Ascending aorta (tissue), 2 donors: ENCODE measurements at regions not wholly inside any gene's neighbourhood (a gene's known extent, or its start where the extent isn't known, plus 50 kb on each side); places are given as distances from the start of the nearest gene placed in this dataset.

Experiments
- DNase-seq, 2 donors: peaks; one replicate each; pipeline ENCODE4 v3.0.0-alpha.2; 2019; ENCODE audit warnings: low spot score in 2 of 2
- H3K27ac ChIP-seq, 2 donors: fragments of 200-600 bp; sonication (generic); one replicate each; pipeline ENCODE4 v1.5.1; 2016 to 2017; ENCODE audit warnings: mild to moderate bottlenecking in 1 of 2
- H3K27me3 ChIP-seq: fragments of 200-600 bp; sonication (generic); one replicate; pipeline ENCODE4 v1.5.1; 2017
- H3K36me3 ChIP-seq, 2 donors: fragments of 200-600 bp; sonication (generic); one replicate each; pipeline ENCODE4 v1.5.1; 2016
- H3K4me1 ChIP-seq, 2 donors: fragments of 200-600 bp; sonication (generic); one replicate each; pipeline ENCODE4 v1.5.1; 2016 to 2017; ENCODE audit warnings: mild to moderate bottlenecking in 1 of 2
- H3K4me3 ChIP-seq, 2 donors: fragments of 200-600 bp; sonication (generic); one replicate each; pipeline ENCODE4 v1.5.1; 2016 to 2017; ENCODE audit warnings: mild to moderate bottlenecking in 1 of 2
- H3K9me3 ChIP-seq, 2 donors: fragments of 200-600 bp; sonication (generic); one replicate each; pipeline ENCODE4 v1.5.1; 2016
- CTCF ChIP-seq, 3 experiments: fragments of 200-600 bp in 2 of 3; fragments of 450-650 bp in 1 of 3; sonication (generic) in 2 of 3; IDR thresholded peaks; one replicate each; pipeline ENCODE4 v1.5.1; 2016 to 2019; ENCODE audit warnings: antibody characterized with exemption in 3 of 3, mild to moderate bottlenecking in 1 of 3, moderate library complexity in 1 of 3
- intact Hi-C: fragments of 100-400 bp; cut with DNase I; formaldehyde crosslinking; loops from one replicate; pipeline ENCODE4 v1.15.1; 2023

GRCh38 chr10:80750268-80750667 is 212.6 kb downstream of the SH2D4B start:
- DNase-seq = no peak
- Histone ChIP-seq H3K9me3 (no peaks in the 10 kb centered on the region), H3K27me3 (no peaks in the 10 kb centered on the region), H3K36me3 (no peaks in the 10 kb centered on the region), H3K27ac (no peak overlapping the region), H3K4me3 (no peak overlapping the region), H3K4me1 (no peaks in the 10 kb centered on the region)
- TF ChIP-seq CTCF (IDR thresholded peaks at IDR 0.05) = no peak
- intact Hi-C loops = no loop called here

DNA sequence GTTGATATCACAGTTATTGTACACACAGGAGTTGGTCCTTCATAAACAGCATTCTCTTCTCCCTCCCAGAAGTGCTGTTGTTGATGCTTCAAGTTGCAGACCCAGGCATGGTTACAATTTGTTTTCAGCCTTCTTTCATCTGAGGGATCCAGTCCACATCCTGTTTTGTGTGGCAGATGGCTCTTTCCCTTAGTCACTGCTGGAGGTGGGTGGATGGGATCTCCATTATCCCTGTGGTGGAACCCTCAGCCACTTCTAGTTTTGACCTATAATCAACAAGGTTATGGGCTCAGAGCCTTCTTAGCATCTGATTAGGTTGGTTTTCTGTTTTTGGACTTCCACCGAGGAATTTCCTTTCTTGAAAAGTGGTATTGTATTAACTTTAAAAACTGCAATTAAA is 214.2 kb downstream of the SH2D4B start:
- Histone ChIP-seq H3K36me3 (no peaks in the 10 kb centered on the region), H3K27me3 (no peaks in the 10 kb centered on the region), H3K9me3 (no peaks in the 10 kb centered on the region), H3K4me1 (no peaks in the 10 kb centered on the region), H3K27ac (no peak overlapping the region), H3K4me3 (no peak overlapping the region)
- no peak for DNase-seq
- intact Hi-C loops = no loop called here
- no peak for TF ChIP-seq CTCF (IDR thresholded peaks at IDR 0.05)

DNA sequence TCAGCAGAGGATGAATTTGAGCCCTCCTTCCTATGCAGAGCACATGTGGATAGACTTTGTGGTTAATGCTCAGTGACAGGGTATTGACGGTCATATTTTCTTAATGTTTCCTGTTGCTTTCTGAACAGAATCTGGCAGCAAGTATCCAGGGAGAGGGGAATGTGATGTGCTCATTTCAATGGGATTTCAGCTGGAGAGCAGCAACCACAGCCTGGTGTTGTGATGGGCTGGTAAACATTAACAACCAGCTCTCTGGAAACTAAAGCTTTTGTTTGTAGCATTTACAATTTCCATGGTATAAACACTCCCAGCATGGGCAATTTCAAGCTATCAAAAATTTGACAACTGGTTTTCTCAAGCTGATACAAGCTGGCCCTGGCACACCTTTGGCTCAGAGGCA is 215.9 kb downstream of the SH2D4B start:
- Histone ChIP-seq H3K4me3 (no peak overlapping the region), H3K4me1 (no peaks in the 10 kb centered on the region), H3K9me3 (no peaks in the 10 kb centered on the region), H3K27me3 (no peaks in the 10 kb centered on the region), H3K36me3 (no peaks in the 10 kb centered on the region), H3K27ac (no peak overlapping the region)
- intact Hi-C loops = no loop called here
- TF ChIP-seq CTCF (IDR thresholded peaks at IDR 0.05) = no peak
- DNase-seq = no peak

- Histone ChIP-seq H3K9me3 (no peaks in the 10 kb centered on the region), H3K4me3 (no peak overlapping the region), H3K27me3 (no peaks in the 10 kb centered on the region), H3K4me1 (no peaks in the 10 kb centered on the region), H3K36me3 (no peaks in the 10 kb centered on the region), H3K27ac (no peak overlapping the region)
- TF ChIP-seq CTCF (IDR thresholded peaks at IDR 0.05) = no peak
- no peak for DNase-seq
- intact Hi-C loops = no loop called here
Measured at GRCh38 chr10:80755893-80756292, 218.2 kb downstream of the SH2D4B start.

DNA sequence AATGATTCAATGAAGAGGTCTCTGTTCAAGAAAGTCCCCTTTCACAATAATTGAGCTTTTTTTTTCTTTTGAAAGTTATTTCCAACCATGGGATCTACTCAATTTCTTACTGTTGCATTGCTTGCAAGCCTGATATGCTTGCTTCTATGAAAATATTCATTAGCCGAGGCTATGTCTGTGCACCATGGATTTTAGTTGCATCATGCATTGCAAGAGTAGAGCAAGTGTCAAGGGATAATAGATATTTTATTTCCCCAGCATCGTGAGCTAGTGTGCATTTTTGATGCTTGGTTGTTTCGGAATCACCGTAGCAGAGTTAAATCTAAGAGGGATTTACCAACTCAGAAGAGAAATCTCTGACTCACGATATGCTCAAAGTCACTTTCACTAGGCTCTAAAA is 222.0 kb downstream of the SH2D4B start:
- H3K36me3 ChIP-seq = no peaks in the 10 kb centered on the region
- intact Hi-C loops = no loop called here
- H3K4me1 ChIP-seq = no peaks in the 10 kb centered on the region
- DNase-seq = no peak
- H3K9me3 ChIP-seq = no peaks in the 10 kb centered on the region
- no peaks in the 10 kb centered on the region for H3K27me3 ChIP-seq
- H3K27ac ChIP-seq = no peak overlapping the region
- TF ChIP-seq CTCF (IDR thresholded peaks at IDR 0.05) = no peak
- H3K4me3 ChIP-seq = no peak overlapping the region

DNA sequence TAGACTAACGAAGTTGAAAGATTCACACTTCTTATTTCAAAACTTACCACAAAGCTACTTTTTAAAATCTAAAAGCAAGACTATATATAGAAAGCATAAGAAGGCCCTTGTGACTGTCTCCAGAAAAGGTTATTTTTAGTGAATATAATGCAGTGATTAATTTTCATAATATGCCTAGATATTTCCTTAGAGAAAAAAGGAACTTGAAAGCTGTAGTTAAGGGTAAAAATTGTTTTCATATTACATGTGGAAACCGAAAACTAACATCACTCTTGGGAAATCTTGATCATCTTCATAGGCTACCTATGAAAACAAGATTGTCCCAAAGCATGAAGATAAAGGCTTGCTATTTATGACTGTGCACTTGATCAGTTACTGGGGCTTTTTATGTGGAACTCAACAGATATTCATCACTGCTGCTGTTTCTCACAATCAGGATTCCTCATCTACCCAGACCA is 223.2 kb downstream of the SH2D4B start:
- intact Hi-C loops = no loop called here
- TF ChIP-seq CTCF (IDR thresholded peaks at IDR 0.05) = no peak
- H3K27ac ChIP-seq = no peak overlapping the region
- no peaks in the 10 kb centered on the region for H3K27me3 ChIP-seq
- no peak for DNase-seq
- H3K9me3 ChIP-seq = no peaks in the 10 kb centered on the region
- no peaks in the 10 kb centered on the region for H3K36me3 ChIP-seq
- H3K4me3 ChIP-seq = no peak overlapping the region
- no peaks in the 10 kb centered on the region for H3K4me1 ChIP-seq
